NCI-H748 treated with DMSO at 0.1 percent for 48 hours (cell line): ENCODE measurements at regions not wholly inside any gene's neighbourhood (a gene's known extent, or its start where the extent isn't known, plus 50 kb on each side); places are given as distances from the start of the nearest gene placed in this dataset.
"Not testable (repeated sequence)": the region's sequence is repeated elsewhere in the genome, so short reads cannot be mapped to it uniquely, and the experiment has no call there.

Experiments
- DNase-seq: peaks from one replicate; lab custom pipeline; 2025; lab: John Stamatoyannopoulos, UW

GRCh38 chr12:131418884-131419283 is 292.0 kb upstream of the SFSWAP start:
- no peak for DNase-seq

GRCh38 chr12:131420867-131421447 is 289.9 kb upstream of the SFSWAP start:
- DNase-seq, result no peak

- DNase-seq, result no peak
These were observed 289.2 kb upstream of the SFSWAP start for GRCh38 chr12:131421509-131422186.

GRCh38 chr12:131422187-131422520 is 288.7 kb upstream of the SFSWAP start:
- no peak for DNase-seq

- DNase-seq, result no peak
These were observed 288.1 kb upstream of the SFSWAP start for GRCh38 chr12:131422744-131423143.

- no peak for DNase-seq
These were observed 286.6 kb upstream of the SFSWAP start for GRCh38 chr12:131424270-131424669.

- DNase-seq, result no peak
These were observed 285.5 kb upstream of the SFSWAP start for GRCh38 chr12:131425112-131426075.

GRCh38 chr12:131428091-131428685 is 282.7 kb upstream of the SFSWAP start:
- DNase-seq, result no peak

GRCh38 chr12:131429221-131429620 is 281.7 kb upstream of the SFSWAP start:
- DNase-seq, result not testable (repeated sequence)

GRCh38 chr12:131429697-131430096 is 281.2 kb upstream of the SFSWAP start:
- not testable (repeated sequence) for DNase-seq

- DNase-seq, result no peak
These were observed 280.6 kb upstream of the SFSWAP start for GRCh38 chr12:131430158-131430742.

- DNase-seq, result not testable (repeated sequence)
These were observed 279.7 kb upstream of the SFSWAP start for GRCh38 chr12:131431126-131431655.

GRCh38 chr12:131432532-131433260 is 278.2 kb upstream of the SFSWAP start:
- DNase-seq, result no peak

GRCh38 chr12:131434208-131435125 is 276.4 kb upstream of the SFSWAP start:
- DNase-seq, result no peak

- no peak for DNase-seq
These were observed 273.8 kb upstream of the SFSWAP start for GRCh38 chr12:131436922-131437705.

GRCh38 chr12:131437706-131438492 is 273.0 kb upstream of the SFSWAP start:
- DNase-seq, result no peak

GRCh38 chr12:131438493-131438835 is 272.4 kb upstream of the SFSWAP start:
- not testable (repeated sequence) for DNase-seq

- no peak for DNase-seq
These were observed 272.0 kb upstream of the SFSWAP start for GRCh38 chr12:131438881-131439280.
